Urinary bladder (tissue), 3 donors: ENCODE measurements at regions not wholly inside any gene's neighbourhood (a gene's known extent, or its start where the extent isn't known, plus 50 kb on each side); places are given as distances from the start of the nearest gene placed in this dataset.
"Not testable (repeated sequence)": the region's sequence is repeated elsewhere in the genome, so short reads cannot be mapped to it uniquely, and the experiment has no call there.

ENCODE experiments used
- DNase-seq: peaks from one replicate; pipeline ENCODE4 v3.0.0-alpha.2; 2015; ENCODE audit errors: extremely low spot score
- H3K27ac ChIP-seq: one replicate; pipeline ENCODE4 v1.5.1; 2013; ENCODE audit warnings: low read depth, mild to moderate bottlenecking, moderate library complexity
- H3K36me3 ChIP-seq: one replicate; pipeline ENCODE4 v1.6.1; 2013; ENCODE audit warnings: mild to moderate bottlenecking, moderate library complexity; ENCODE audit not compliant: insufficient read depth
- H3K4me1 ChIP-seq: one replicate; pipeline ENCODE4 v1.6.1; 2013; ENCODE audit warnings: mild to moderate bottlenecking, moderate library complexity; ENCODE audit not compliant: insufficient read depth
- H3K4me3 ChIP-seq: one replicate; pipeline ENCODE4 v1.5.1; 2013; ENCODE audit warnings: low read depth, low read length
- whole genome bisulfite sequencing: extraction: QIAGEN DNeasy Blood & Tissue Kit; methylation state at CpG from one replicate; pipeline ENCODE4 v1.1.7; 2013; 5-methylcytosine and 5-hydroxymethylcytosine counted together
- donor health status: healthy with polysubstance abuse.
- donor health status: healthy.

GRCh38 chr5:148751025-148751424 lies 75.4 kb upstream of the ADRB2 start:
- H3K36me3 ChIP-seq: no peaks in the 10 kb centered on the region
- no peak overlapping the region for H3K4me3 ChIP-seq
- DNase-seq: no peak
- no peak overlapping the region for H3K27ac ChIP-seq
- 80% methylated on average over 2 of the region's 2 CpGs for WGBS
- H3K4me1 ChIP-seq: no peaks in the 10 kb centered on the region

- H3K27ac ChIP-seq, H3K36me3 ChIP-seq, H3K4me1 ChIP-seq, H3K4me3 ChIP-seq, DNase-seq: not testable (repeated sequence)
Measured at GRCh38 chr5:148752375-148752774, 74.0 kb upstream of the ADRB2 start.

GRCh38 chr5:148759101-148759500 lies 67.3 kb upstream of the ADRB2 start:
- no peak overlapping the region for H3K27ac ChIP-seq
- no peaks in the 10 kb centered on the region for H3K36me3 ChIP-seq
- no peak for DNase-seq
- no peak overlapping the region for H3K4me3 ChIP-seq
- H3K4me1 ChIP-seq: no peaks in the 10 kb centered on the region
- 80% methylated on average over 3 of the region's 3 CpGs for WGBS

GRCh38 chr5:148760945-148761638 lies 65.3 kb upstream of the ADRB2 start:
- no peak overlapping the region for H3K27ac ChIP-seq
- no peak overlapping the region for H3K4me3 ChIP-seq
- no peaks in the 10 kb centered on the region for H3K36me3 ChIP-seq
- H3K4me1 ChIP-seq: no peaks in the 10 kb centered on the region
- DNase-seq: no peak
- WGBS: 49% methylated on average over 2 of the region's 2 CpGs

DNA sequence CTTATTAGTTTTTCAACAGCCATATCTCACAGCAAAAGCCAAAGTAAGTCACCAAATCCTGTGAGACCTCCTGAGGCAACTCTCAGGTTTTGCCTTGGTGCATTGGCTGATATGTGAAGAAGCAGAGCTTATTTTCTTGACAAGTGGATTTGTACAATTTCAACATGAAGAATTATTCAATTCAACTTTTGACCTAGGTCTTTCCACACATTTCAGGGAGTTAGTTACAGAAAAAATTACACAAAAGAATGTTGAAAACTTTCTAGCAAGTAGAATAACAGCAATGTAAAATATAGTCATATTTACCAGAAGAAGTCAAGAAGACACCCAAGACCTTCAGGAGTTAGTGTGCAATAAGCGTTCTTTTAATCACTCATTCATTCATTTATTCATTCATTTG lies 62.4 kb upstream of the ADRB2 start:
- no peaks in the 10 kb centered on the region for H3K36me3 ChIP-seq
- DNase-seq: no peak
- H3K4me1 ChIP-seq: no peaks in the 10 kb centered on the region
- no peak overlapping the region for H3K27ac ChIP-seq
- H3K4me3 ChIP-seq: no peak overlapping the region
- 79% methylated on average over 1 of the region's 1 CpG for WGBS

GRCh38 chr5:148765061-148765460 lies 61.4 kb upstream of the ADRB2 start:
- Histone ChIP-seq H3K27ac (no peak overlapping the region), H3K36me3 (no peaks in the 10 kb centered on the region), H3K4me1 (no peaks in the 10 kb centered on the region), H3K4me3 (no peak overlapping the region)
- WGBS: 94% methylated on average over 1 of the region's 1 CpG
- DNase-seq: no peak

DNA sequence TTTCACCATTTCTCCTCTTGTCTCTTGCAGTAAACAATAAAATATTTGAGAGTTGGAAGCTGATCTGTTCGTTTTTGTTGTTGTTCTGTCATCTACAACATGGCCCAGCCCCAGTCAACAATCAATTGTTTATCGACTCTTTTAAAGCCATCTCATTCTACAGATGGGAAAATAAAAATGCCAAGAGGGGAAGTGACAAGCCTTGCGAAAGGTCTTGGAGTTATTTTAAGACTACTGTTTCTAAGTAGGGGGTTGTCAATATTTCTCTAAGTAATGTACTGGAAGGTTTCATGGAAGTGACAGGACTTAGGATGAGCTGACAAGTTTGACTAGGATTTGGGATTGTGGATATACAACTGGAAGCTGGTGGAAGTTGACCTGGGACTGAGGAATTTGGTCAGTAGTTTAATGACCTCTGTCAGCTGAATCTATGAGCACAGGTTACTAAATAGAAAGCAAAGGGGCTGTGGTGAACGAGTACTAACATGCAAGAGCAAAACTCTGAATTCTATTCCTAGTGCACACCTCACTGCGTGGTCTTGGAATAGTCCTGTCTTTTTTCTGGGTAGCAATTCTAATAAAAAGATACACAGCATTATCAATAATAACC lies 57.5 kb upstream of the ADRB2 start:
- no peak overlapping the region for H3K27ac ChIP-seq
- no peaks in the 10 kb centered on the region for H3K36me3 ChIP-seq
- no peak overlapping the region for H3K4me3 ChIP-seq
- WGBS: 73% methylated on average over 5 of the region's 5 CpGs
- no peak for DNase-seq
- no peaks in the 10 kb centered on the region for H3K4me1 ChIP-seq

GRCh38 chr5:148769941-148770340 lies 56.5 kb upstream of the ADRB2 start:
- WGBS: 89% methylated on average over 3 of the region's 3 CpGs
- H3K4me3 ChIP-seq: no peak overlapping the region
- no peak for DNase-seq
- H3K36me3 ChIP-seq: no peaks in the 10 kb centered on the region
- no peaks in the 10 kb centered on the region for H3K4me1 ChIP-seq
- H3K27ac ChIP-seq: no peak overlapping the region

DNA sequence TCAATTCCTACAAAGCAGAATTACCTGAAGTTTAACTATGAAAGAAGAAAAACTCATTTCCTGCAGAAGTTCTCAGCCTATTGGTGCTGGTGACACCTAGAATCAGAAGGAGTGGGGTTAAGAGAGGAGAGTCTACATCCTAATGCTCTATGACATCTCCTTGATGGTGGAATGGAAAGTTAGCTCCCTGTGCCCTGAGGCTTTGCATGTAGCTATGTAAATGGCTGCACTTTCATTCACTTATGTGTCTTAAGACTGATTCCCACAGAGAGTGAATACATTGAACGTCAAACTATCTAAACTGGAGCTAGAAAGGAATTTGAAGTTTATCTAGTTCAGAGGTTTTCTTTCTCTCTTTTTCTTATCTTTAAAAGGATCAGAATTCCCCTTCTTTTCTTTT lies 52.1 kb upstream of the ADRB2 start:
- no peak overlapping the region for H3K27ac ChIP-seq
- H3K4me3 ChIP-seq: no peak overlapping the region
- 35% methylated on average over 1 of the region's 1 CpG for WGBS
- H3K4me1 ChIP-seq: no peaks in the 10 kb centered on the region
- no peak for DNase-seq
- no peaks in the 10 kb centered on the region for H3K36me3 ChIP-seq

- Histone ChIP-seq H3K36me3 (no peaks in the 10 kb centered on the region), H3K4me3 (no peak overlapping the region), H3K4me1 (no peaks in the 10 kb centered on the region), H3K27ac (no peak overlapping the region)
- DNase-seq: no peak
Measured at GRCh38 chr5:148776261-148776660, 50.1 kb upstream of the ADRB2 start.
